ENCODE measurements at regions not wholly inside any gene's neighbourhood (a gene's known extent, or its start where the extent isn't known, plus 50 kb on each side); places are given as distances from the start of the nearest gene placed in this dataset.

DNA sequence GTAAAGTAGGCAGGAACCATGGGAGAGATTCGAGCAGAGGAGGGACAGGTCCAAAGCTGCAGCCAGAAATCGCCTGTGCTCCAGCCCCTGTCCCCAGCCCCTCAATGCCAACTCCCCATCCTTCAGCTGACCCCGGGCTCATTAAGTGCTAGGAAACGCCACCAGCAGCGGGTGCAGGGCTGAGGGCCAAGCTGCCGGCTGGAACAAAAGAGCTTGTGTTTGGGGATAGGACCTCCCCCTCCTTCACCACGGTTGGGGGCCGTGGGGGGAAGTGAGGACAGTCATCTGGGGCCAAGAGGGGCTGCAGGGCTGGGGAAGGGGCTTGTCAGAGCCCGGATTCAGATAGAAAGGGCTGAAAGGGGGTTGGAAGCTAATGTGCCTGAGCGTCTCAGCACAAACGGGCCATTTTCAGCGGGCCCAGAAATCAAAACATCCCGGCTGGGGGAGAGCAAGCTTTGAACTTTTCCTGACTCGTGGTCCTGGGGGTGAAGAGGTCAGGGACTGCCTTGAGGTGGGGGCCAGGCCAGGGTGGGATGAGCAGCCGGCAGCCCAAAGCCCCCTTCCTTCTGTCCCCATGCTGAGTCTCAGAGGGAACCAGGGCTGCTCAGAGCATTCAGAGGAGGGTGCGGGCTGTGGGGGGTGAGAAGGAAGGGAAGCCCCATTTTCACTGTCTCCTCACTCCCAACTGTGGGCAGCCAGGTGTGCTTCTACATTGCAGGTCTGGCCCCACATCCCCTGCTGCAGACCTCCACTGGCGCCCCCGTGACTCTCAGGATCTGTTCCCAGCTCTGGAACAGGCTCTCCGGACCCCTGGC is 69.4 kb upstream of the DAB2IP start:
- H3K36me3 Mint-ChIP-seq (ENCODE audit: insufficient read depth) = no peaks in the 10 kb centered on the region
- H3K27me3 Mint-ChIP-seq (ENCODE audit: low read depth) = peaks cover 14% of the 10 kb centered on the region
- ATAC-seq (no peak), DNase-seq (no peak)
- H3K4me1 Mint-ChIP-seq (ENCODE audit: low read depth) = no peaks in the 10 kb centered on the region
- H3K9me3 Mint-ChIP-seq = no peaks in the 10 kb centered on the region
- H3K4me3 Mint-ChIP-seq = no peak overlapping the region

DNA sequence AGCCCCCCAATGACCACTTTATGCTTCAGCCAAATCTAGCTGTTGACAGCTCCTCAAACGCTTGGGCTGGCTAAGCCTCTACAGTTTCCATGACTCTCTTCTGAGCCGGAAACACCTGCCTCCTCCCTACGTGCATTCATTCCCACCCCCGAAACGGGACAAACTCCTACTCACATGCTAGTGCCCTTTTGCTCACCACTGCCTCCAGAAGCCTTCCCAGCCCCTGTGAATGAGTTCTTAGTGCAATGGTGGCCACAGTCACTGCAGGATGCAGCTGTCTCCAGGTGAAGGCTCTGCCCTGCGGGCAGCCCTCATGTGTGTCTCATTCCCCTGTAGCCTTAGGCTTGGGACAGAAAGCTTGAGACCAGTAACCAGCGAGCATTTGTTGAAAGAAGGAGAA is 68.8 kb upstream of the DAB2IP start:
- DNase-seq (no peak), ATAC-seq (no peak)
- peaks cover 19% of the 10 kb centered on the region for H3K27me3 Mint-ChIP-seq (ENCODE audit: low read depth)
- no peaks in the 10 kb centered on the region for H3K4me1 Mint-ChIP-seq (ENCODE audit: low read depth)
- no peaks in the 10 kb centered on the region for H3K36me3 Mint-ChIP-seq (ENCODE audit: insufficient read depth)
- H3K9me3 Mint-ChIP-seq = no peaks in the 10 kb centered on the region
- no peak overlapping the region for H3K4me3 Mint-ChIP-seq

DNA sequence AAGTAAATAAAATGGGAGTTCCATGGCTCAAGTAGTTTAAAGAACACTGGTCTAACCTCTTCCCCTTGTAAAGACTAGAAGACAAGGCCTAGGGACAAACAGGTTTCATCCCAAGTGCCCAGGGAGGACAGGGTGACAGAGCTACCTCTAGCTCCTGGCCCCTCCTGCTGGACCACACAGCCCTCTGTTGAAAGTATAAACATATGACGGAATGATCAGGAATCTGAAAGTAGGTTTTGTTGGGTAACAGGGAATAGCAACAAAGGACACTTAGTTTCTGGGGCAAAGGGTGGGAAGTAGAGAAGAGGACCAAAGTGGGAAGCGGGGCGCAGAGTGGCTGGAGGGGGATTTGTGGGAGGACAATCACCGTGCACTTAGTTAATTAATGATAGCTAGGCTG is 67.0 kb upstream of the DAB2IP start:
- no peaks in the 10 kb centered on the region for H3K36me3 Mint-ChIP-seq (ENCODE audit: insufficient read depth)
- H3K27me3 Mint-ChIP-seq (ENCODE audit: low read depth) = peaks cover 26% of the 10 kb centered on the region
- no peaks in the 10 kb centered on the region for H3K4me1 Mint-ChIP-seq (ENCODE audit: low read depth)
- no peak overlapping the region for H3K4me3 Mint-ChIP-seq
- no peaks in the 10 kb centered on the region for H3K9me3 Mint-ChIP-seq
- no peak for ATAC-seq
- DNase-seq = no peak

DNA sequence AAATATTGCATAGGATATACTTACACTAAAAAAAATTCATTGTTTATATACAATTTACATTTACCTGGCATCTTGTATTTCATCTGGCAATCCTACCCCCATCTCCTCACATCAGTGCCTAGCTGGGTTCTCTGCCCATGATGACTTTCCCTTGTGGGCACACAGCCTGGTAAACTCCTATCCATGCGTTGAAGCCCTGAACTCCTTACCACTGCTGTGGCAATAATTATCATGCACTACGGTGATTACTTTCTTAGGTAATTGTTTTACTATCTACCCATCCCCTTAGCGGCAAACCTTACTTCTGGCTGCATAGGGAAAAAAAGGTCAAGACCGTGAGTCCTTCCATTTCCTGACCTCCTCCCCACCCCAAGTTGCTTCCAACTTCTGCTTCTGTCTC is 63.6 kb upstream of the DAB2IP start:
- Mint-ChIP-seq H3K4me1 (ENCODE audit: low read depth) (no peaks in the 10 kb centered on the region), H3K36me3 (ENCODE audit: insufficient read depth) (no peaks in the 10 kb centered on the region), H3K27me3 (ENCODE audit: low read depth) (peaks cover 29% of the 10 kb centered on the region), H3K4me3 (no peak overlapping the region), H3K9me3 (no peaks in the 10 kb centered on the region)
- DNase-seq (no peak), ATAC-seq (no peak)

DNA sequence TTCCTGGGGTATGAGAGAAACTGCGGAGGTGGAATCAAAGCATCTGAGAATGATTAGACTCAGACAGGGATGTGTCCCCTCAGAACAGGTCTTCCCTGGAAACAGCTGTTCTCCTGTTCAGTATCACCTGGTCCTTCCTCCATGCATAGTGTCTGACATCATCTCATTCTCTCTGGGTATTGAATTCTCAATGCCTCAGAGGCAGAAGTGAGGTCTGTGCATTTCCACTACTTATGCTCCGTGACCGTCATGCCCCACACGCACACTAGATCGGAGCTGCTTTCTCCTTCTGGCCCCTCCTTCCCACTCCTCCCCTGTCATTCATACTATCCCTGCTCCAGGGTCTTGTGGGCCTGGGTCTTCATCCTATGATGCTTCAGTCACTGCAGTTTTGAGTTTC is 61.4 kb upstream of the DAB2IP start:
- no peak overlapping the region for H3K4me3 Mint-ChIP-seq
- H3K27me3 Mint-ChIP-seq (ENCODE audit: low read depth) = peaks cover 29% of the 10 kb centered on the region
- H3K9me3 Mint-ChIP-seq = no peaks in the 10 kb centered on the region
- H3K4me1 Mint-ChIP-seq (ENCODE audit: low read depth) = no peaks in the 10 kb centered on the region
- DNase-seq (no peak), ATAC-seq (no peak)
- H3K36me3 Mint-ChIP-seq (ENCODE audit: insufficient read depth) = no peaks in the 10 kb centered on the region

DNA sequence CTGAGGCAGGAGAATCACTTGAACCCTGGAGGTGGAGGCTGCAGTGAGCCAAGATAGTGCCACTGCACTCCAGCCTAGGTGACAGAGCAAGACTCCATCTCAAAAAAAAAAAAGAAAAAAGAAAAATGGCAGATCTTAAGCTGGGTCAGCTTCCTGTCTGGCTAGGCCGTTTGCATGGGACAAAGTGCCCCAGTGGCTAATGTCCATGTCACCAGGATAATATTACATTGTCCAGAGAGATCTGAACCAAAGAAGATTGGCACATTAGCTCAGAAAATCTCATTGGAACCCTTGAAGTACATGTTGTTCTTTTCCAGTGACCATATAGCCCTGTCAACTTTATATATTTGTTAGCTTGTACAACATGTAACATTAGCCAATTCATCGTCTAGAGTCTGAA is 59.2 kb upstream of the DAB2IP start:
- Mint-ChIP-seq H3K36me3 (ENCODE audit: insufficient read depth) (no peaks in the 10 kb centered on the region), H3K27me3 (ENCODE audit: low read depth) (peaks cover 32% of the 10 kb centered on the region)

DNA sequence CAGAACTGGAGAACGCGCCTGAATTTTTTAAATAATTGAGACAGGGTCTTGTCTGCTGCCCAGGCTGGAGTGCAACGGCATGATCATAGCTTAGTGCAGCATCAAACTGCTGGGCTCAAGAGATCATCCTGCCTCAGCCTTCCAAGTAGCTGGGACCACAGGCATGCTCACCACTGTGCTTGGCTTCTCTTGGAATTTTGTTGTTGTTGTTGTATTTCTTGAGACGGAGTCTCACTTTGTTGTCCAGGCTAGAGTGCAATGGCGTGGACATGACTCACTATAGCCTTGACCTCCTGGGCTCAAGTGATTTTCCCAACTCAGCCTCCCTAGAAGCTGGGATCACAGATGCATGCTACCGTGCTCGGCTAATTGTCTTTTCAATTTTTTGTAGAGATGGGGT is 58.4 kb upstream of the DAB2IP start:
- no peaks in the 10 kb centered on the region for H3K4me1 Mint-ChIP-seq (ENCODE audit: low read depth)
- peaks cover 35% of the 10 kb centered on the region for H3K27me3 Mint-ChIP-seq (ENCODE audit: low read depth)
- peaks cover 9% of the 10 kb centered on the region for H3K9me3 Mint-ChIP-seq
- H3K4me3 Mint-ChIP-seq = no peak overlapping the region
- ATAC-seq = no peak
- H3K36me3 Mint-ChIP-seq (ENCODE audit: insufficient read depth) = no peaks in the 10 kb centered on the region
- DNase-seq = no peak

More for the DNA sequence above, 59.2 kb upstream of the DAB2IP start:
- H3K4me3 Mint-ChIP-seq = no peak overlapping the region
- H3K9me3 Mint-ChIP-seq = peaks cover 5% of the 10 kb centered on the region
- ATAC-seq (no peak), DNase-seq (no peak)
- no peaks in the 10 kb centered on the region for H3K4me1 Mint-ChIP-seq (ENCODE audit: low read depth)

DNA sequence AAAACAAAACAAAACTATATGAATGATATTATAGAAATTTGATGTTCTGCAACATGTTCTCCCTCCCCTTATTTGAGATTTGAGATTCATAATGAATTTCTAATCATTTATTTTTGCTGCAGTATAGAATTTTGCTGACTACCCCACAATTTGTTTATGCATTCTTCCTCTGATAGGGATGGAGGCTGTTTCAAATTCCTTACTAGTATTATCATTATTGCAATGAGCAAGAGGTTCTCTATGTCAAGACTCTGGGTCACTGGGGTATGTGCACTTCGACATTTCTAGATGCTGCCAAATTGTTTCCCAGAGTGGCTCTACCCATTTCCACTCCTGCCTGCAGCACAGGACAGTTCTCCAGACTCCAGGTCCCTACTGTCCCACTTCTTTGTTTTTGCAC is 54.9 kb upstream of the DAB2IP start:
- peaks cover 42% of the 10 kb centered on the region for H3K27me3 Mint-ChIP-seq (ENCODE audit: low read depth)
- H3K9me3 Mint-ChIP-seq = peaks cover 9% of the 10 kb centered on the region
- no peaks in the 10 kb centered on the region for H3K36me3 Mint-ChIP-seq (ENCODE audit: insufficient read depth)
- DNase-seq (no peak), ATAC-seq (no peak)
- H3K4me1 Mint-ChIP-seq (ENCODE audit: low read depth) = peaks cover 1% of the 10 kb centered on the region
- no peak overlapping the region for H3K4me3 Mint-ChIP-seq

DNA sequence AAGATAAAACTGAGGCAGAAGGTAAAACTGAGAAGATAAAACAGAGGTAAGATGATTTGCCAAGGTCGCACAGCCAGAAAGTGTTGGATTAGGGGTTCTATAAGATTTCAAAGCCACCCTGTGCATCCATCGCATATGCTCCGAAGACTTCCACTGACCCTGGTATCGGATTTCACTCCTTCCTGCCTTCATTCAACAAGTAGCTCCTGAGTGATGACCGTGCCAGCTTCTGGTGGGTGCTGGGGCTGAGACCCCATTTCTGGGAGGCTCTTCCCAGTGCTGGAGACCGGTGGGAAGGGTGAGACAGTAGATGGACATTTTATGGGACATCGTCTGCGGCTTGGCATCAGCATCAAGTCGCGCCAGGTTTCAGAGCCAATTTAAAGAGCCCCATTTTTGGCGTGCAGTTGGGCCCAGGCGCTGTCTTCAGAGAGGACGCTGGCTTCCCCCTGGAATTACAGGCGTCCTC is 53.7 kb upstream of the DAB2IP start:
- DNase-seq = no peak
- no peak for ATAC-seq
- peaks cover 1% of the 10 kb centered on the region for H3K4me1 Mint-ChIP-seq (ENCODE audit: low read depth)
- H3K9me3 Mint-ChIP-seq = peaks cover 9% of the 10 kb centered on the region
- no peaks in the 10 kb centered on the region for H3K36me3 Mint-ChIP-seq (ENCODE audit: insufficient read depth)
- H3K27me3 Mint-ChIP-seq (ENCODE audit: low read depth) = peaks cover 46% of the 10 kb centered on the region
- H3K4me3 Mint-ChIP-seq = no peak overlapping the region

DNA sequence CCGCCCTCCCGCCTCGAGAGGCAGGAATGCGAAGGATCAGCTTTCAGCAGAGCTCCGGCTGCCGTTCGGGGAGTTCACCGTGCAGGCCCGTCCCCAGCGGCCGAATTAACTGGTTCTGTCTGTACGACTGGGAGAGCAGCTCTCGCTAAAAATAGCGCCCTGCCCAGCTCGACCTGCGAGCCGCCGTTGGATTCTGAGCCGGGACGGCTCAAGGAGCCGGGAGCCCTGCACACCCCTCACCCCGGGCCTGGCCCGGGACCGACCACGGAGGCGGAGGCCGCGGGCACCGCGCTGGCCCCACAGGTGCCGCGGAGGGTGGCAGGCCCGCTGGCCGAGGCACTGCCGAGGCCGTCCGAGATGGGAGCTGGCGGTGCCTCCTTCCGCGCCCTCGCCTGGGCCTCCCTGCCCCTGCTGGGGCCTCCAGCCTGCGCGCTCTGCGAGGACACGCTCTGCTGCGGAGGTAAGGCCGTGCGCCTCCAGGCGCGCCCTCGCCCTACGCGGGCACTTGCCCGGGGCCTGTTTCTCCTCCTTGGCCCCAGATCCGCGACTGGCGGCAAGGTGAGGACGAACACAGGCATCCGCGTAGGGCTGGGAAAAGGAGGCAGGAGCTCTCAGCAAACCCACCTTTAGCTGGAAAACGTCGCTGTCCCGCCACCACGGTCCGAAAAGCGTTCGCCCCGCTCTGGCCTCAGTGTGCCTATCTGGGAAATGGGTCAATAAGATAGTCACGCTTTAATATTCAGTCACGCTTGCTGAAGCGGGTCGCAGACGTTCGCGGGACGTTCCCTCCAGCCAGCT is 53.1 kb upstream of the DAB2IP start:
- no peaks in the 10 kb centered on the region for H3K36me3 Mint-ChIP-seq (ENCODE audit: insufficient read depth)
- ATAC-seq = no peak
- no peak for DNase-seq
- H3K9me3 Mint-ChIP-seq = peaks cover 9% of the 10 kb centered on the region
- peaks cover 1% of the 10 kb centered on the region for H3K4me1 Mint-ChIP-seq (ENCODE audit: low read depth)
- H3K4me3 Mint-ChIP-seq = no peak overlapping the region
- H3K27me3 Mint-ChIP-seq (ENCODE audit: low read depth) = peaks cover 50% of the 10 kb centered on the region

DNA sequence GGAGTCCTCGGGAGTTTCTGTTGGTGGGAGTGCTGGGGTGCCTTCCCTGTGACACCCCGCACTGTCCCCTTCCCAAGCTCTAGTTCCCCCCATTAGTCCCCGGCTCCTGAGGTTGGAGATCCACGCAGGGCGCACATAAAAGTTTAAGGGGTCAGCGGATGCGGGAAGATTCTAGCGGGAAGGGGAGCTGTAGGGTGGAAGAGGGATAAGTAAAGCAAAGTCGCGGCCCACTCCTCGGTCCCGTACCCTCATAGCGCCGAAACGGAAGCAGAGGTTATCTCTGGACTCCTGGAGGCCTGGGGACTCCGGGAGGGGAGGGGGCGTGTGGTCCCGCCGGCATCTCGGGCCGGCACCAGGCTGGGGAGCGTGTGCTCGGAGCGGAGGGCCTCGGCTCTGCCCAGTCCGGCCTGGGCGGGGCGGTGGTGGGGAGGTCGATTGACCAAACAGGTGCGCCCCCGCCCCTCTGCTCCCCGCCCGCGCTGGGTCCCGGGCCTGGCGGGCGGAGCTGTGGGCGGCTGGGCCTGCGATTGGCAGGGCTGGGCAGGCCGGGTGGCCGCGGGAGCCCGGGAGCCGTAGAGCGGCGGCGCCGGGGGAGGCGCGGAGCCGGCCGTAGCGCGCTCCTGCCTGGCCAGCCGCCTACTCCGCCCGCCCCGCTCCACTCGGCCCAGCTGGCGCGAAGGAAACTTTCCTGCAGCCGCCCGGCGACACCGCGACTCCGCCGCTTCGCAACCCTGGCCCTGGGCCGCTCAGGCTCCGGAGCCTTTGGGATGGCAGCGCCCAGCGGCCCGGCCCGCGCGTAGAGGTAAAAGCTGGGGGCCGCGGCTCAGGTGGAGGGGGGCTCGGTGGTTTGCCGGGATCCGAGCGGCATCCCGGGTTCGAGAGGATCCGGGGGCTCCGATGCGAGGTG is 52.2 kb upstream of the DAB2IP start:
- Mint-ChIP-seq H3K36me3 (ENCODE audit: insufficient read depth) (no peaks in the 10 kb centered on the region), H3K9me3 (peaks cover 9% of the 10 kb centered on the region), H3K4me3 (no peak overlapping the region), H3K4me1 (ENCODE audit: low read depth) (peaks cover 1% of the 10 kb centered on the region), H3K27me3 (ENCODE audit: low read depth) (peaks cover 54% of the 10 kb centered on the region)
- ATAC-seq = peak in 1 of 2 donors; percentile 23
- no peak for DNase-seq

DNA sequence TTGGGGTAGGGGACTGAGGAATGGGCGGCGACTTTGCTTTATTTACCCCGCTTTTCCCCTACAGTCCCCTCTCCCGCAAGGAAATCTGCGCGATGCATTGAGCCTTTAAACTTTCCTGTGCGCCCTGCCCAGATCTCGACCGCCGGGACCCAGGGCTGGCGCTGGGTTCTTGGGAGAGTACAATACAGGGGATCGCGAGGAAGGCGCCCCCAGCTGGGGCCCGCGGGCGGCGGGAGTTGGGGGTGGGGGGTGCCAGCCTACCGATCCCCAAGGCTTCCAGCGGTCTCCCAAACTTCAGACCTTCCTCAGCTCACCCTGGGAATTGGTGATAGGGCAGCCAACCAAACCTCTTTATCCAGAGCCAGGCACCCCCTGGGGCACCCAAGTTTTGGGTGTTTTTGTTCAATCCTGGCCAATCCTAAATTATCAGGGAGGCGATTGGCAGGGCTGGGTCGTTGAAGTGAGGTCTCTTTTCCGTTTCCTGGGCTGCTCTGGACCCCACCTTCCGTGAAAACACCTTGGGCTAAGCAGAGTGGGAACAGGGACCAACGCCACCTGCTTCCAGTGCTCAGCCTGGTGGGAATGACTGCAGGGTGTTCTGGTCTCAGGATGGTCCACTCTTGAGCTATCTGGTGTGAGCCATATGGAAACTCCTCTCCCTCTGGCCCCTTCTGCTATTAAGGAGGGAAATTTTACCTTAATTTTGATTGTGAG is 51.4 kb upstream of the DAB2IP start:
- H3K4me3 Mint-ChIP-seq = no peak overlapping the region
- DNase-seq (no peak), ATAC-seq (no peak)
- no peaks in the 10 kb centered on the region for H3K36me3 Mint-ChIP-seq (ENCODE audit: insufficient read depth)
- H3K9me3 Mint-ChIP-seq = peaks cover 9% of the 10 kb centered on the region
- H3K4me1 Mint-ChIP-seq (ENCODE audit: low read depth) = peaks cover 1% of the 10 kb centered on the region
- H3K27me3 Mint-ChIP-seq (ENCODE audit: low read depth) = peaks cover 59% of the 10 kb centered on the region

DNA sequence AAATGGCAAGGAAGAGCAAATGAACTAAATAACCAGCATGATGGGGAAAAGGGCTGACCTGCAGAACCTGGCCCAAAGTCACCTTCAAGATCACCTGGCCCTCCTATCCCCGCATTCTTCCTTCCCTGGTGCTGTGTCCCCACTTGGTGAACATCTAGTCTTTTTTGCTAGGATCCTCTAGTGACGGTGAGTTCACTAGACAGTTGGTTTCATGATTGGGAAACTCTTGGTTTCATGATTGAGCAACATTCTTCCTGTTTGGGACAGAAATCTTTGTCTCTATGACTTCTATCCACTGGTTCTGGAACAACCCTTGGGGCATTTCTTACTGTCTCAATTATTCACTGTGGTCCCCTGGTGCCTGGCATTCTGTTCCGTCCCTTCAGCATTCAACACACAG is 50.2 kb upstream of the DAB2IP start:
- H3K4me1 Mint-ChIP-seq (ENCODE audit: low read depth) = peaks cover 1% of the 10 kb centered on the region
- ATAC-seq = no peak
- H3K4me3 Mint-ChIP-seq = no peak overlapping the region
- no peak for DNase-seq
- no peaks in the 10 kb centered on the region for H3K36me3 Mint-ChIP-seq (ENCODE audit: insufficient read depth)
- peaks cover 64% of the 10 kb centered on the region for H3K27me3 Mint-ChIP-seq (ENCODE audit: low read depth)
- peaks cover 9% of the 10 kb centered on the region for H3K9me3 Mint-ChIP-seq
